Stimulated activated CD8-positive, alpha-beta memory T cell treated with anti-CD3 and anti-CD28 coated beads, Interleukin-2, amount 100 ng/mL, for 48 hours (primary cell): ENCODE measurements at regions not wholly inside any gene's neighbourhood (a gene's known extent, or its start where the extent isn't known, plus 50 kb on each side); places are given as distances from the start of the nearest gene placed in this dataset.

Experiments
- DNase-seq, 2 donors: peaks; one replicate each; pipeline ENCODE4 v3.0.0-alpha.2; 2020; ENCODE audit warnings: low read depth in 2 of 2

- DNase-seq = no peak
Measured at GRCh38 chr13:26965952-26966700, 205.5 kb downstream of the USP12 start.

GRCh38 chr13:26964278-26965250 is 204.0 kb upstream of the GPR12 start:
- DNase-seq = no peak

GRCh38 chr13:26962671-26963070 is 202.1 kb upstream of the GPR12 start:
- DNase-seq = no peak

GRCh38 chr13:26961890-26962615 is 201.5 kb upstream of the GPR12 start:
- no peak for DNase-seq

- DNase-seq = no peak
Measured at GRCh38 chr13:26957182-26957581, 196.6 kb upstream of the GPR12 start.

GRCh38 chr13:26956522-26957142 is 196.0 kb upstream of the GPR12 start:
- no peak for DNase-seq

- DNase-seq = no peak
Measured at GRCh38 chr13:26954976-26955375, 194.4 kb upstream of the GPR12 start.

GRCh38 chr13:26953291-26953690 is 192.7 kb upstream of the GPR12 start:
- no peak for DNase-seq

GRCh38 chr13:26952551-26953143 is 192.1 kb upstream of the GPR12 start:
- no peak for DNase-seq

GRCh38 chr13:26951581-26952177 is 191.1 kb upstream of the GPR12 start:
- DNase-seq = no peak

- no peak for DNase-seq
Measured at GRCh38 chr13:26950968-26951367, 190.4 kb upstream of the GPR12 start.

- no peak for DNase-seq
Measured at GRCh38 chr13:26950546-26950945, 190.0 kb upstream of the GPR12 start.

- DNase-seq = no peak
Measured at GRCh38 chr13:26949701-26950502, 189.3 kb upstream of the GPR12 start.

GRCh38 chr13:26948353-26948752 is 187.8 kb upstream of the GPR12 start:
- no peak for DNase-seq

- DNase-seq = no peak
Measured at GRCh38 chr13:26946684-26947343, 186.2 kb upstream of the GPR12 start.

- DNase-seq = no peak
Measured at GRCh38 chr13:26943748-26944147, 183.2 kb upstream of the GPR12 start.

- DNase-seq = no peak
Measured at GRCh38 chr13:26942184-26942583, 181.6 kb upstream of the GPR12 start.

- peak; percentile 4 for DNase-seq
Measured at GRCh38 chr13:26941345-26942174, 181.0 kb upstream of the GPR12 start.

- no peak for DNase-seq
Measured at GRCh38 chr13:26934096-26934495, 173.5 kb upstream of the GPR12 start.
